HCT116 (cell line): ENCODE measurements at regions not wholly inside any gene's neighbourhood (a gene's known extent, or its start where the extent isn't known, plus 50 kb on each side); places are given as distances from the start of the nearest gene placed in this dataset.

Source experiments
- ATAC-seq: fragments of 200-7000 bp; cut with Tn5 transposase; 2 replicates; pipeline ENCODE4 v1.9.1; 2020; ENCODE audit warnings: mild to moderate bottlenecking, moderate library complexity
- BruUV-seq: library from RNA; stranded (reverse); fragments of 400-500 nt; replicated peaks from 2 replicates; lab custom pipeline; 2021; lab: Mats Ljungman, UMichigan
- CTCF ChIA-PET: fragments of 300-600 bp; sonication (Branson Sonifier 250); formaldehyde crosslinking; loops from one replicate; lab custom pipeline; 2021; ENCODE audit warnings: antibody characterized with exemption; lab: Charles Lee
- POLR2A ChIA-PET: fragments of 300-600, 350-600 bp; sonication (Branson Sonifier 250); formaldehyde crosslinking; loops from one replicate; lab custom pipeline; 2021; ENCODE audit warnings: antibody characterized with exemption; lab: Charles Lee
- RAD21 ChIA-PET, 2 experiments: fragments of 300-600 bp; sonication (Branson Sonifier 250); formaldehyde crosslinking; loops; one replicate each; lab custom pipeline; 2023; ENCODE audit warnings: low total read pairs in 2 of 2; ENCODE audit not compliant: uncharacterized antibody in 2 of 2, unreplicated experiment in 2 of 2, low non-redundant PET in 1 of 2; lab: Charles Lee
- DNase-seq: peaks from one replicate; pipeline ENCODE4 v3.0.0-alpha.2; 2010; ENCODE audit warnings: low read depth, low spot score
- H2AFZ ChIP-seq: fragments of 200-600 bp; shearing (Covaris generic), sonication (generic); 2 replicates; pipeline ENCODE4 v1.6.1; 2017; ENCODE audit warnings: low read depth, mixed run types, mixed read lengths, antibody characterized with exemption, low read length; ENCODE audit not compliant: poor library complexity, severe bottlenecking
- H3K27ac ChIP-seq: 2 replicates; pipeline ENCODE4 v1.5.1; 2012; ENCODE audit warnings: low read depth, low read length
- H3K27me3 ChIP-seq: fragments of 200-600 bp; sonication (generic); 2 replicates; pipeline ENCODE4 v1.6.1; 2016; ENCODE audit warnings: mixed run types, low read length, mixed read lengths; ENCODE audit not compliant: insufficient read depth
- H3K36me3 ChIP-seq, 2 experiments: fragments of 200-500 bp in 1 of 2; fragments of 200-600 bp in 1 of 2; sonication (Bioruptor generic) in 1 of 2; sonication (generic) in 1 of 2; 2 replicates each; pipeline versions ENCODE4 v1.5.1 to v1.6.1; 2014 to 2016; ENCODE audit warnings: low read length in 2 of 2, inconsistent platforms in 1 of 2, mixed read lengths in 1 of 2, mixed run types in 1 of 2; ENCODE audit not compliant: insufficient read depth in 2 of 2, control insufficient read depth in 1 of 2
- H3K4me1 ChIP-seq, 2 experiments: fragments of 200-600 bp in 1 of 2; sonication (generic) in 1 of 2; 2 replicates each; pipeline versions ENCODE4 v1.5.1 to v1.6.1; 2012 to 2017; ENCODE audit warnings: low read length in 2 of 2, inconsistent platforms in 1 of 2, mild to moderate bottlenecking in 1 of 2, mixed read lengths in 1 of 2, mixed run types in 1 of 2, moderate library complexity in 1 of 2; ENCODE audit not compliant: insufficient read depth in 2 of 2, control insufficient read depth in 1 of 2
- H3K4me2 ChIP-seq: fragments of 200-600 bp; sonication (generic); 2 replicates; pipeline ENCODE4 v1.6.1; 2017; ENCODE audit warnings: mixed run types, low read length, mixed read lengths
- H3K4me3 ChIP-seq, 2 experiments: fragments of 200-600 bp in 1 of 2; sonication (generic) in 1 of 2; replicated peaks in 1 of 2; 2 replicates each; pipeline ENCODE4 v1.5.1; 2011 to 2016; ENCODE audit warnings: low read length in 2 of 2, control low read depth in 1 of 2, low read depth in 1 of 2, mild to moderate bottlenecking in 1 of 2, mixed read lengths in 1 of 2, mixed run types in 1 of 2
- H3K79me2 ChIP-seq: fragments of 200-600 bp; sonication (generic); 2 replicates; pipeline ENCODE4 v1.6.1; 2017; ENCODE audit warnings: mild to moderate bottlenecking, mixed run types, low read length, moderate library complexity, mixed read lengths; ENCODE audit not compliant: insufficient read depth
- H3K9ac ChIP-seq: fragments of 200-600 bp; sonication (generic); 2 replicates; pipeline ENCODE4 v1.6.1; 2016; ENCODE audit warnings: low read length, mixed read lengths
- H3K9me2 ChIP-seq: fragments of 200-600 bp; sonication (generic), shearing (Covaris generic); 2 replicates; pipeline ENCODE4 v1.6.1; 2017; ENCODE audit warnings: mixed run types, mild to moderate bottlenecking, moderate library complexity; ENCODE audit not compliant: insufficient read depth
- H3K9me3 ChIP-seq, 2 experiments: fragments of 200-500 bp in 1 of 2; fragments of 200-600 bp in 1 of 2; sonication (Bioruptor generic) in 1 of 2; sonication (generic) in 1 of 2; 2 replicates each; pipeline ENCODE4 v1.6.1; 2014 to 2017; ENCODE audit warnings: low read length in 2 of 2, mixed read lengths in 2 of 2, inconsistent platforms in 1 of 2, low read depth in 1 of 2, mild to moderate bottlenecking in 1 of 2, mixed run types in 1 of 2, moderate library complexity in 1 of 2; ENCODE audit not compliant: control insufficient read depth in 1 of 2, insufficient read depth in 1 of 2
- H4K20me1 ChIP-seq: fragments of 200-600 bp; sonication (generic), shearing (Covaris generic); 2 replicates; pipeline ENCODE4 v1.6.1; 2017; ENCODE audit warnings: mixed run types, mild to moderate bottlenecking, moderate library complexity; ENCODE audit not compliant: insufficient read depth
- CEBPB ChIP-seq: IDR thresholded peaks from 2 replicates; pipeline ENCODE4 v1.6.1; 2012; ENCODE audit warnings: low read depth
- ELF1 ChIP-seq: IDR thresholded peaks from 2 replicates; pipeline ENCODE4 v1.6.1; 2012; ENCODE audit warnings: low read depth, borderline replicate concordance
- EZH2phosphoT487 ChIP-seq: fragments of 200-600 bp; IDR thresholded peaks from 2 replicates; pipeline ENCODE4 v1.6.1; 2018; ENCODE audit warnings: antibody characterized with exemption, borderline replicate concordance
- FOSL1 ChIP-seq: IDR thresholded peaks from 2 replicates; pipeline ENCODE4 v1.6.1; 2012; ENCODE audit warnings: low read depth
- JUND ChIP-seq: IDR thresholded peaks from 2 replicates; pipeline ENCODE4 v1.6.1; 2012
- POLR2A ChIP-seq: IDR thresholded peaks from 2 replicates; pipeline ENCODE4 v1.7.0; 2011; ENCODE audit warnings: borderline replicate concordance; ENCODE audit not compliant: insufficient read depth, insufficient read length; ENCODE audit errors: extremely low read depth
- POLR2AphosphoS5 ChIP-seq: IDR thresholded peaks from 2 replicates; pipeline ENCODE4 v1.6.1; 2011; ENCODE audit warnings: mild to moderate bottlenecking, low read depth, low read length, moderate library complexity
- RAD21 ChIP-seq: IDR thresholded peaks from 2 replicates; pipeline ENCODE4 v1.6.1; 2012; ENCODE audit warnings: low read depth, mild to moderate bottlenecking
- SIN3A ChIP-seq: IDR thresholded peaks from 2 replicates; pipeline ENCODE4 v1.6.1; 2012; ENCODE audit warnings: low read depth
- TCF7L2 ChIP-seq: IDR thresholded peaks from 2 replicates; pipeline ENCODE4 v1.7.0; 2011; ENCODE audit warnings: borderline replicate concordance, inconsistent platforms; ENCODE audit not compliant: insufficient read depth, insufficient read length; ENCODE audit errors: extremely low read depth
- ZFX ChIP-seq: fragments of 450-650 bp; IDR thresholded peaks from 2 replicates; pipeline ENCODE4 v1.6.1; 2017
- intact Hi-C: fragments of 100-400 bp; cut with micrococcal nuclease; formaldehyde crosslinking; loops from 2 replicates; pipeline ENCODE4 v1.10.0; 2022
- TF ChIP-seq, protein P1 (sequence below): IDR thresholded peaks from 2 replicates; pipeline ENCODE4 v1.6.1; 2012
- TF ChIP-seq, protein P2 (sequence below): IDR thresholded peaks from 2 replicates; pipeline ENCODE4 v1.6.1; 2012; ENCODE audit warnings: low read depth
- TF ChIP-seq, protein P3 (sequence below): IDR thresholded peaks from 2 replicates; pipeline ENCODE4 v1.6.1; 2012

DNA sequence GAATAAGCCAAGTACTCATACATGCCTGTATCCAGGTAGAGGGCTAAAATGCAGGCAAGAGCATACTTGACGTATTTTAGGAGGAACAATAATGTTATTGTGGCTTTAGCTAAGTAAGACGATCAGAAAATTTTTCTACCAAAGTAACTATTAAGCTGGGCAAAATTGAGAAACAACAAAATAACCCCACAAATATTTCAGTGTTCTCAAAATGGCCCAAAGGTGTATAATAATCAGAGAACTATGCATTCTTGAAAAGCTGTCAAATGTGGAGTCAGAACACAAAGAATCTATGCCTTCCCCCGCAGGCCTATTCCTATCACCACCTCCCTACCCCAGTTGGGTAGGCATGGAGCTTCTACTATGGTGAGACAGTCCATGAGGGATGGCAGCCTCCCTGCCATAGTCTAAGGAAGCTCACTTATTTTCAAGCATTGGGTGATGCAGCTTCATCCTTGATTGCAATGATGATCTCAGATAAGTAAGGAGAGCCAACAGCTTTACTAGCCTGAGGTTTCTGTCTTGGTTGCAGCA is 1132.5 kb upstream of the SPRY2 start:
- H3K9me2 ChIP-seq = no peaks in the 10 kb centered on the region
- no peak overlapping the region for H3K27ac ChIP-seq
- ATAC-seq (no peak), DNase-seq (no peak)
- intact Hi-C loops = no loop called here
- H3K36me3 ChIP-seq = no peaks in the 10 kb centered on the region
- no peaks in the 10 kb centered on the region for H4K20me1 ChIP-seq
- CTCF ChIA-PET = no interaction called here
- H3K4me2 ChIP-seq = no peak overlapping the region
- POLR2A ChIA-PET = no interaction called here
- RAD21 ChIA-PET = no interaction called here
- H3K4me3 ChIP-seq = no peak overlapping the region
- no peak overlapping the region for H3K9ac ChIP-seq
- no peaks in the 10 kb centered on the region for H3K4me1 ChIP-seq
- no peaks in the 10 kb centered on the region for H3K27me3 ChIP-seq
- BruUV-seq = no TSS peak
- H2AFZ ChIP-seq = no peak overlapping the region
- H3K79me2 ChIP-seq = no peaks in the 10 kb centered on the region
- H3K9me3 ChIP-seq = no peaks in the 10 kb centered on the region; a peak in 1 of 4 replicates
- TF ChIP-seq, protein P1, sequence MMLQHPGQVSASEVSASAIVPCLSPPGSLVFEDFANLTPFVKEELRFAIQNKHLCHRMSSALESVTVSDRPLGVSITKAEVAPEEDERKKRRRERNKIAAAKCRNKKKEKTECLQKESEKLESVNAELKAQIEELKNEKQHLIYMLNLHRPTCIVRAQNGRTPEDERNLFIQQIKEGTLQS = no peak
- TF ChIP-seq, protein P2, sequence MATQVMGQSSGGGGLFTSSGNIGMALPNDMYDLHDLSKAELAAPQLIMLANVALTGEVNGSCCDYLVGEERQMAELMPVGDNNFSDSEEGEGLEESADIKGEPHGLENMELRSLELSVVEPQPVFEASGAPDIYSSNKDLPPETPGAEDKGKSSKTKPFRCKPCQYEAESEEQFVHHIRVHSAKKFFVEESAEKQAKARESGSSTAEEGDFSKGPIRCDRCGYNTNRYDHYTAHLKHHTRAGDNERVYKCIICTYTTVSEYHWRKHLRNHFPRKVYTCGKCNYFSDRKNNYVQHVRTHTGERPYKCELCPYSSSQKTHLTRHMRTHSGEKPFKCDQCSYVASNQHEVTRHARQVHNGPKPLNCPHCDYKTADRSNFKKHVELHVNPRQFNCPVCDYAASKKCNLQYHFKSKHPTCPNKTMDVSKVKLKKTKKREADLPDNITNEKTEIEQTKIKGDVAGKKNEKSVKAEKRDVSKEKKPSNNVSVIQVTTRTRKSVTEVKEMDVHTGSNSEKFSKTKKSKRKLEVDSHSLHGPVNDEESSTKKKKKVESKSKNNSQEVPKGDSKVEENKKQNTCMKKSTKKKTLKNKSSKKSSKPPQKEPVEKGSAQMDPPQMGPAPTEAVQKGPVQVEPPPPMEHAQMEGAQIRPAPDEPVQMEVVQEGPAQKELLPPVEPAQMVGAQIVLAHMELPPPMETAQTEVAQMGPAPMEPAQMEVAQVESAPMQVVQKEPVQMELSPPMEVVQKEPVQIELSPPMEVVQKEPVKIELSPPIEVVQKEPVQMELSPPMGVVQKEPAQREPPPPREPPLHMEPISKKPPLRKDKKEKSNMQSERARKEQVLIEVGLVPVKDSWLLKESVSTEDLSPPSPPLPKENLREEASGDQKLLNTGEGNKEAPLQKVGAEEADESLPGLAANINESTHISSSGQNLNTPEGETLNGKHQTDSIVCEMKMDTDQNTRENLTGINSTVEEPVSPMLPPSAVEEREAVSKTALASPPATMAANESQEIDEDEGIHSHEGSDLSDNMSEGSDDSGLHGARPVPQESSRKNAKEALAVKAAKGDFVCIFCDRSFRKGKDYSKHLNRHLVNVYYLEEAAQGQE = no peak
- TF ChIP-seq ZFX = no peak
- no peak for TF ChIP-seq POLR2A
- TF ChIP-seq JUND = no peak
- TF ChIP-seq FOSL1 = no peak
- no peak for TF ChIP-seq POLR2AphosphoS5
- TF ChIP-seq TCF7L2 = no peak
- no peak for TF ChIP-seq SIN3A
- TF ChIP-seq ELF1 = no peak
- TF ChIP-seq RAD21 = no peak
- TF ChIP-seq CEBPB = no peak
- no peak for TF ChIP-seq EZH2phosphoT487
- TF ChIP-seq, protein P3, sequence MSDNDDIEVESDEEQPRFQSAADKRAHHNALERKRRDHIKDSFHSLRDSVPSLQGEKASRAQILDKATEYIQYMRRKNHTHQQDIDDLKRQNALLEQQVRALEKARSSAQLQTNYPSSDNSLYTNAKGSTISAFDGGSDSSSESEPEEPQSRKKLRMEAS = no peak
